DMS53 (cell line): ENCODE measurements at regions not wholly inside any gene's neighbourhood (a gene's known extent, or its start where the extent isn't known, plus 50 kb on each side); places are given as distances from the start of the nearest gene placed in this dataset.

Experiments used
- DNase-seq: peaks from one replicate; lab custom pipeline; 2025; lab: John Stamatoyannopoulos, UW

GRCh38 chr15:69816522-69816921 is 281.2 kb downstream of the TLE3 start:
- no peak for DNase-seq

DNA sequence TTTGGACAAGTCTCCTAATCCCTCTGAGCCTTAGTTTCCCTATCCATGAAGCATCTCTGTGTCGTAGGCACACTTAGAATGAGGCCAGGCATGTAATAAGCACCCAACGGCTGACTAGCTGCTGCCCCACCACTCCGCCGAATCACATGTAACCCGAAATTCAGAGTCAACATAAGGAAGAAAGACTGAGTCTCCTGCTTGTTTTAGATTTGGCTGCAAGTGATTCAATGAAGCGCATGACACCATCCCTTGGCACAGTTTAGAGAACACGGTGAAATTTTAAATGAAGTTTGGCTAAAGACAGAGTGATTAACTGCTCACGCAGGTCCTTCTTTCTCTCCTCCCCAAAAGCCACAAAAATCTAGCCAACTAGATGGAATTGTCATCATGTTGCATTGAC is 279.2 kb downstream of the TLE3 start:
- no peak for DNase-seq

DNA sequence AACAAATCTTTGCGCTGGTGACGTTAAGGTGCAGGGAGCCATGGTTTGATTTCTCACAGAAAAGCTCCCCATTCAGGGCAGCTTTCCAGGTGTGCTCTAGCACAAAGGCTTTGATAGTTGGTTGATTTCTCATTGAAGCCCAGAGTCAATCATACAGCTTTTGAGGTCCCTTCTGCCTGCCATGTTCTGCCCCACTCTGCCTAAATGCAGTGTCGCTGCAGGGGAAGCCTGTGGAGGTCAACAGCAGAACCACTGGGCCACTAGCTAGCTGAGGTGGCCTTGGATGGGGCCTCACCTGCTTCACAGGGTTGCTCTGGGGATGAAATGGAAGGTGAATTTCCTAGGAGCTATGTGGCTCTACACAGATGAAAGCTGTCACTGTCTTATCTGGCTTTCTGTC is 278.3 kb downstream of the TLE3 start:
- DNase-seq: no peak

DNA sequence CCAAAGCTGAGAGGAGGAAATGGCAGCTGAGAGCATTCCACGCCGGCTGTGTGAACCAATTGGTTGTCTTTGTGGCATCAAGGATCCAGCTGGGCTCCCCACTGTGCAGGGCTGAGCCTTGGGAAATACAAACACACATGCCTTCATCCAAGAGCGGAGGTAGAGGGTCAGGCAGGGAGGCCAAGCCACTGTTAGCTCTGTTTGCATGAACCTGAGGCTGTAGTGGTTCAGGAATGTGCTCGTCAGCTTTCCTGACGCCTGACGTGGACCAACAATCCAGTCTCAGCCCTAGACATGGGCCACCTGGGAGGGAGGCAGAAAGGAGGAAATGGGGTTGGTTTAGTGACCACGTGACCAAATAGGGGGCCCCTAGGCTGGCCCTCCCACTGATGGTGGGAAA is 276.9 kb downstream of the TLE3 start:
- DNase-seq: no peak

GRCh38 chr15:69823223-69823907 is 274.4 kb downstream of the TLE3 start:
- peak; percentile 15 for DNase-seq

GRCh38 chr15:69824075-69824876 is 273.4 kb downstream of the TLE3 start:
- DNase-seq: no peak

DNA sequence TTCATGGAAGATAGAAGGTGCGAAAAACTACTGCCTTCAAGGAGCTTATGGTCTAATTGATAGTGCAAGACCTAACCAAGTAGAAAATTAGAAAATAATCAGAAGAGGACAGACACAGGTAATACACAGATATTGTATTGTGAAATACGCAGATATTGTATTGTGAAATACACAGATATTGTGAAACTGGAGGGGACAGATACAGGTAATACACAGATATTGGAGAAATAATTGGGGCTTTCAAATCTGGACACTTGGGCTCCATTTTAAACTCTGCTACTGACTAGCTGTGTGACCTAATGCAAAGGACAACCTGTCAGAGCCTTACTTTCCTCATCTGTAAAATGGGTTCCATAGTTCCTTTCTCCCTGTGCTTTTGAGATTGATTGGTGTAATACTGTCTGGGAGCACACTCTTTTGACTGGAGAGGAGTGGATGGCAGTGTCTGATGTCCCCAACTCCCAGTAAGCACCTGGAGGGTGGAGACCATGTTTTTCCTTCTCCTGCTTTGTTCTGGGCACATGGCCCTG is 272.8 kb downstream of the TLE3 start:
- DNase-seq: no peak

- DNase-seq: no peak
Measured at GRCh38 chr15:69825941-69826818, 271.5 kb downstream of the TLE3 start.

GRCh38 chr15:69826819-69827175 is 270.9 kb downstream of the TLE3 start:
- DNase-seq: no peak

DNA sequence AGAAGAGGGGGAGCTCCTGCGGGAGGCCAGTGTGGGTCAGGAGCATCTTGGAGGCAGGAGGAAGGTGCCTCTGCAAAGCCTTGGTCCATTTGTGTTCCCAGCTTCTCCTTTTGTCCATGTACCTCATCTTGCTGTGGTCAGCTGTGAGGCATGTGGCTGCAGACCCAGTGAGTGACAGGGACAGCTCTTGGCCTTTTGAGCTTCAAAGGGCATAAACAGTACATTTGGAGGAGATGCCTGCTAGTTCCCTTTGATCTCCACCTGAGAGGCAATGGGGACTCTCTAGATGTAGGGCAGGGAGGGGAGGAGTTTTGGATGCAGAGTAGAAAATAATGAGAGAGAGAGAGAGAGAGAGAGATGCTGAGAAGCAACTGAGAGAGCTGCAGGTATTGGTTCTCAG is 270.0 kb downstream of the TLE3 start:
- no peak for DNase-seq

GRCh38 chr15:69828181-69828828 is 269.4 kb downstream of the TLE3 start:
- no peak for DNase-seq

- DNase-seq: no peak
Measured at GRCh38 chr15:69829974-69830373, 267.7 kb downstream of the TLE3 start.

DNA sequence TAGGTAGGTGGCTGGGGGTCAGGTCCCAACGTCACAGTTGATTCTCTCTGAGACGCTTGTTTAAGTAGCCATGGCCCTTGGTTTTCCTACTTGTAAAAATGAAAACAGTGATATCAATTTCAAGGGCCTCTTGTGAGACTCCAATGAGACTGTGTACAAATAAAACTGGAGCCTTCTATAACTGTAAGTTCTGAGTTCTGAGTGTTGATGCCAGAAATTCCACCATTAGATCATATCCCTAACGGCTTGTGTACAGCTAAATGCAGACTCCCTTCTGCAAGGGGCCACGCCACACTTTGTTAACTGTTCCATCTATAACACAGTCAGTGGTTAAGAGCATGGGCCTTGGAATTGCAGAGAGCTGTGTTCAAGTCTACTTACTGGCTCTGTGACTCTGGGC is 267.3 kb downstream of the TLE3 start:
- DNase-seq: peak; percentile 7

- no peak for DNase-seq
Measured at GRCh38 chr15:69830876-69831275, 266.8 kb downstream of the TLE3 start.

GRCh38 chr15:69834267-69834666 is 263.4 kb downstream of the TLE3 start:
- no peak for DNase-seq

GRCh38 chr15:69834761-69835160 is 263.0 kb downstream of the TLE3 start:
- DNase-seq: no peak

DNA sequence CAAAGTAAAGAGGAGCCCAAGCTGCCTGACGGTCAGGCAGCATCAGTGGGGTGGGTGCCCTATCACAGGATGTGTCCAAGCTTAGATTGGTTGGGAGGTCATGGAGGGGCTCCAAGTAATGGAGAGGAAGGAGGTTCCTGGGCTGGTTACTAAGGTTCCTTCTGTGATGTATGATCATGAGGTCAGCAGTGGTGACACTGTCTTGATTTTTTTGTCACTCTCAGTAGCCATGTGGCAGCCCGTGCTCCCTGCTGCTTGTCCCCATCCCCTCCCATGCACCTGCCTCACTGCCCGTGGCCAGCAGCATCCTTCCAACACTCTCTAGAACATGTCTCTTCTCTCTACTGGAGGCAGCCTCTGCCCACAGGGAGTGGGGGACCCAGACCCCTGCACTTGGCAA is 261.7 kb downstream of the TLE3 start:
- DNase-seq: no peak

DNA sequence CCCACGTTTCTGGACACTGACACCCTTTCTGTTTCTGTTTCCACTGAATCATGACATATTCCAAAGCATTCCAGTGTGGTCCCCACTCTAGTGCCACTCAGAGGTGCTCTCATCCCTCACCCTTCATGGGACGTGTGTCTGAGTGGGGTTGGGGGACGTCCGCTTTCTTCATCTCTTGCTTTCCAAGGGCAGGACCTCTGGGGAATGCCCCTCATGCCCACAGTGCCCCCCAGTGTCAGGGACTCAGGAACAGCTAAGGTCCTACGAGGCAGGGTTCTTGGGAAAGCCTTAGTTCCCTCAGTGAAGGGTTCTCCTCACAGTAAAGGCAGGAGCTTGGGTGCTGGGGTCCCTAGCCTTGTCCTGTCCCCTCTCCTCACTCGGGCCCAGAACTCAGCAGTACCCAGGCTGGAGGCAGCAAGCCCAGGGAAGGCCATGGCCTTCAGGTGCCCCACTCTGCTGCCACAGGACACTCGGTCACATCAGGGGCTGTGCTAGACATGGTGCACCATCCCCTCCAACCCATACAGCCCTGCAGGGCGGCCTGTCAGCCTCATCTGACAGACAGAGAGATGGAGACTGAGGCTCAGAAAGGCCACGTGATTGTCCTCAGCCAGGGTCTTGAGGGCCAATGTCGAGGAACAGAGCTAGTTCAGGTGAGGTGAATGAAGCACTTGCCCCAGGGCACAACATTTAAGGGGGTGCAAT is 261.0 kb downstream of the TLE3 start:
- no peak for DNase-seq

- DNase-seq: no peak
Measured at GRCh38 chr15:69838338-69838737, 259.4 kb downstream of the TLE3 start.

DNA sequence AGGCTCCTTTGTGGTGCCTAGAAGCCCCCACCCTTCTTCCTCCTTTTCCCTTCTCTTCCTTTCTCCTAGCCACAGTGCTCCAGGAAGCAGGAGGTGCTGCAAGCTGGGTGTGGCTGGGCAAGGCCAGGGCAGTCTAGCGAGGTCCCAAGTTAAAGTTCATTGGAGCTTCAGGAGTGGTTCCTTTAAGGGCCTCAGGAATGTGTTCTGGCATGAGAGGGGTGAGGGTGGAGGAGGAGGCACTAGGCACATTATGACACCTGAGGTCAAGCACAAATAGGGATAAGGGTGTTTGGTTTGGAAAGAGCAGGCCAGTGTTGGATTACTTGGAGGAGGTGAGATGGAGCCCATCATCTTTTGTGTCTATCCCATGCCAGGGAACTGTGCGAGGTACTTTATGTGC is 258.7 kb downstream of the TLE3 start:
- no peak for DNase-seq

- no peak for DNase-seq
Measured at GRCh38 chr15:69841113-69841828, 256.4 kb downstream of the TLE3 start.
